GM13977 (cell line): ENCODE measurements at regions not wholly inside any gene's neighbourhood (a gene's known extent, or its start where the extent isn't known, plus 50 kb on each side); places are given as distances from the start of the nearest gene placed in this dataset.

Experiments
- DNase-seq: peaks from one replicate; pipeline ENCODE4 v3.0.0; 2012; ENCODE audit warnings: low spot score
- CTCF ChIP-seq: IDR thresholded peaks from 2 replicates; pipeline ENCODE4 v1.5.1; 2012; ENCODE audit warnings: mild to moderate bottlenecking, control low read depth; ENCODE audit not compliant: insufficient read depth; ENCODE audit errors: extremely low read depth, missing control alignments
- in situ Hi-C: fragments of 300-500 bp; cut with MboI; formaldehyde crosslinking; loops from one replicate; pipeline ENCODE4 v1.12.0; 2022; ENCODE audit warnings: low sequenced_read_pairs, low pct_unique_long_range_greater_than_20kb, mixed read lengths, inconsistent platforms; ENCODE audit not compliant: unreplicated experiment

DNA sequence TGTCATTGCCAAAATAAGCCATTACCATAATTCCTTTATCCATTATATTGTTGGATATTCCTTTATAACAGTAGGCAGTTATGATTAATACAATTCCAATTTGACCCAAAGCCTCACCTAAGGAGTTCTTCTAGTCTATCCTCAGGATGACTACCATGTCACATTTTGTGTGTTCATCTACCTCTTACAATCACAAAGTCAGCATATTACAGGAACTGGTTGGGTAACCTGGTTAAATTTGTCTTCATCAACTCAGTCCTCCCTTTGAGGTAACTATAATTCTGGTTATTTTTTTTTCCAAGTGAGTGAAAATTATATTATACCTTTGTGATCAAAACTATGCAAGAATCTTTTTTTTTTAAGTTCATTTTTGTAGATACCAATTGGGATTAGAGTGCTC lies 540.5 kb downstream of the BTBD3 start:
- in situ Hi-C loops, result no loop called here
- no peak for TF ChIP-seq CTCF
- DNase-seq, result no peak

DNA sequence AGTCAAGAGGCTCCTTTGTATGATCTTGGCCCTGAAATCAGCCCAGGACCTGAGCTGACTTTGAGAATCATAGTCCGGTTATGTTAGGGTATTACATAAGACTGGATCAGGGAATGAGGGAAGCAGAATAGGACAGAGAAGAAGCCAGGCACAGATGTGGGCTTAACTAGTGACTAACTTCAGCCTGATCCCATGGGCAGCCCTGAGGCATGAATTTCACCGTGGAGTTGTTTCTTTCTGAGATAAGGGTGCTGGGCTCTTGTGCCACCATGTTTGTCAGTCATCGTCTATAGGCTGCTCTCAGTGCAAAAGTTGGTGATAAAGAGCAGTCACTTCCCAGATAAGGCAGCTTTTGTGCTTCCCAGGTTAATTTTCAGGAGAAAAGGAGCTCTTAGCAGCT lies 544.7 kb upstream of the SPTLC3 start:
- DNase-seq, result no peak
- no peak for TF ChIP-seq CTCF

GRCh38 chr20:12466915-12467314 lies 541.9 kb upstream of the SPTLC3 start:
- in situ Hi-C loops, result no loop called here
- no peak for TF ChIP-seq CTCF
- DNase-seq, result no peak

More for the DNA sequence above, 544.7 kb upstream of the SPTLC3 start:
- in situ Hi-C loops, result no loop called here

DNA sequence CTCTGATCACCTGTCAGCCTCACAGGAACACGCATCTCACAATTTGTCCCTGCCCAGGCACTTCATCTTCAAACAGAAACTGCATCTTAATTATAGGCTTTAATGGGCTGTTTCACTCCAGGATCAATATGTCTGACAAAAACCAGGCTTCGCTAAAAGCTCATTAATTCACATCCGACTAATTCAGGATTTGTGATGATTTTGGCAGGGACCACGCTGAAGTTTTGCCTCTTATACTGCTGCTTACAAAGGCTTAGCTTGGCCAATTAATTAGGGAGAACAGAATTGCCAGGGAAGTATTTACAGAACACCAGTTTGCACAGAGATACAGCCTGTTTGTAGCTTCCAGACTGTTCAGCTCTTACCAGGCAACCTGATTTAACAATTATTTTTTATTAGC lies 541.0 kb upstream of the SPTLC3 start:
- in situ Hi-C loops, result no loop called here
- no peak for DNase-seq
- TF ChIP-seq CTCF, result no peak

- in situ Hi-C loops, result no loop called here
- no peak for DNase-seq
Observed at GRCh38 chr20:12482661-12483060, 526.1 kb upstream of the SPTLC3 start.

DNA sequence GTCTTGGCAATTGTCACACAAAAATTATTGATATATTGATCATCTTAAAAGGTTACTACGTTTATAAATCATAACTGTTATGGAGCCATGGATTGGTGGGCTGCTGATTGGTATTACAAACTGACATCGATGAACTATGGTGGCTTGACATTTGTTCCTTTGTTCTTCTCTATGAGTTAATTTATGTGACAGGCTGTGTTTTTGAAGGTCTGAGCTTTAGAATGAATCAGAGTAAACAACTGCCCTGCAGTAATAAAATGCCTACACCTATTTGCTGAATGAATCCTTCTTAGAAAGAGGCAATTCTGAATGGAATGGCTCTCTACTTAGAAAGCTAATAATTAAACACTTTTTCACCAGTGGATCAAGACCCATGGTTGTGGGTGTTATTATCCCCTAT lies 506.3 kb upstream of the SPTLC3 start:
- in situ Hi-C loops, result no loop called here
- no peak for TF ChIP-seq CTCF
- no peak for DNase-seq

More at GRCh38 chr20:12482661-12483060, 526.1 kb upstream of the SPTLC3 start:
- no peak for TF ChIP-seq CTCF

DNA sequence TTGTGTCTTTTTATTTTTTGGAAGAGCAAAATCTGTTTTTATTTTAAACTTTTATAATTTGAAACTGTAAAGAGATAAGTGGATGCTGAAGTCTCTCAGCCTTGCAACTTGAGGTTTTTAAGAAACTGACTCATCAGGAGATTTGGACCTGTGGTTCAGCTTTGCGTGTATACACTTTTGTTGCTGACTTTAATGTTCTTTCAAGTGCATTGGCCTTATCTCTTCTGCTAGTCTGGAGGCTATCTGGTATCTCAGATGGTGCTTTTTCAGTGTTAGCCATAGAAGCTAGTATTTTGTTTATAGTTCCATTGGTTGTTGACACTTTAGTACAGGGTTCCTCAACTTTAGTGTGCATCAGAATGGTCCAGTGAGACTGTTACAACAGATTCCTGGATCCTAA lies 504.0 kb upstream of the SPTLC3 start:
- no peak for DNase-seq
- in situ Hi-C loops, result no loop called here
- no peak for TF ChIP-seq CTCF
